AG10803 (cell line): ENCODE measurements at regions not wholly inside any gene's neighbourhood (a gene's known extent, or its start where the extent isn't known, plus 50 kb on each side); places are given as distances from the start of the nearest gene placed in this dataset.
A peak's percentile ranks its signal among the peaks of the same experiment; 100 is the strongest.
"Not testable (repeated sequence)": the region's sequence is repeated elsewhere in the genome, so short reads cannot be mapped to it uniquely, and the experiment has no call there.

ENCODE experiments used
- DNase-seq: peaks from one replicate; pipeline ENCODE4 v3.0.0; 2010; ENCODE audit warnings: low read depth
- H3K4me3 ChIP-seq: 2 replicates; pipeline ENCODE4 v1.5.1; 2011; ENCODE audit warnings: mild to moderate bottlenecking, low read length, control low read depth
- CTCF ChIP-seq: conservative IDR thresholded peaks from 2 replicates; pipeline ENCODE4 v1.5.1; 2011; ENCODE audit warnings: mild to moderate bottlenecking, low read length, control low read depth, inconsistent platforms

GRCh38 chr1:68811806-68812205, 314.9 kb upstream of the DEPDC1 start:
- no peak overlapping the region for H3K4me3 ChIP-seq
- no peak for TF ChIP-seq CTCF
- no peak for DNase-seq

GRCh38 chr1:68812333-68812732, 315.5 kb upstream of the DEPDC1 start:
- no peak for TF ChIP-seq CTCF
- DNase-seq: no peak

GRCh38 chr1:68814067-68814466, 317.2 kb upstream of the DEPDC1 start:
- TF ChIP-seq CTCF: no peak
- H3K4me3 ChIP-seq: no peak overlapping the region
- DNase-seq: no peak

More at GRCh38 chr1:68812333-68812732, 315.5 kb upstream of the DEPDC1 start:
- H3K4me3 ChIP-seq: no peak overlapping the region

- DNase-seq: no peak
Observed at GRCh38 chr1:68815632-68816031, 318.8 kb upstream of the DEPDC1 start.

GRCh38 chr1:68817505-68818210, 320.8 kb upstream of the DEPDC1 start:
- not testable (repeated sequence) for H3K4me3 ChIP-seq, DNase-seq

More at GRCh38 chr1:68815632-68816031, 318.8 kb upstream of the DEPDC1 start:
- H3K4me3 ChIP-seq: no peak overlapping the region
- TF ChIP-seq CTCF: no peak

GRCh38 chr1:68819190-68819829, 322.4 kb upstream of the DEPDC1 start:
- H3K4me3 ChIP-seq: no peak overlapping the region
- DNase-seq: peak; percentile 1
- TF ChIP-seq CTCF: peak; percentile 28; the same call in 1 of the 2 replicates

GRCh38 chr1:68820151-68820550, 323.3 kb upstream of the DEPDC1 start:
- DNase-seq: no peak
- no peak for TF ChIP-seq CTCF
- no peak overlapping the region for H3K4me3 ChIP-seq
